ENCODE measurements at regions not wholly inside any gene's neighbourhood (a gene's known extent, or its start where the extent isn't known, plus 50 kb on each side); places are given as distances from the start of the nearest gene placed in this dataset.

GRCh38 chr19:32287086-32287485 is 58.3 kb upstream of the ZNF507 start:
- TF ChIP-seq, protein P1, sequence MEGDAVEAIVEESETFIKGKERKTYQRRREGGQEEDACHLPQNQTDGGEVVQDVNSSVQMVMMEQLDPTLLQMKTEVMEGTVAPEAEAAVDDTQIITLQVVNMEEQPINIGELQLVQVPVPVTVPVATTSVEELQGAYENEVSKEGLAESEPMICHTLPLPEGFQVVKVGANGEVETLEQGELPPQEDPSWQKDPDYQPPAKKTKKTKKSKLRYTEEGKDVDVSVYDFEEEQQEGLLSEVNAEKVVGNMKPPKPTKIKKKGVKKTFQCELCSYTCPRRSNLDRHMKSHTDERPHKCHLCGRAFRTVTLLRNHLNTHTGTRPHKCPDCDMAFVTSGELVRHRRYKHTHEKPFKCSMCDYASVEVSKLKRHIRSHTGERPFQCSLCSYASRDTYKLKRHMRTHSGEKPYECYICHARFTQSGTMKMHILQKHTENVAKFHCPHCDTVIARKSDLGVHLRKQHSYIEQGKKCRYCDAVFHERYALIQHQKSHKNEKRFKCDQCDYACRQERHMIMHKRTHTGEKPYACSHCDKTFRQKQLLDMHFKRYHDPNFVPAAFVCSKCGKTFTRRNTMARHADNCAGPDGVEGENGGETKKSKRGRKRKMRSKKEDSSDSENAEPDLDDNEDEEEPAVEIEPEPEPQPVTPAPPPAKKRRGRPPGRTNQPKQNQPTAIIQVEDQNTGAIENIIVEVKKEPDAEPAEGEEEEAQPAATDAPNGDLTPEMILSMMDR (IDR thresholded peaks at IDR 0.05; ENCODE audit: low read depth, low read length), result no peak
- H3K4me3 ChIP-seq (ENCODE audit: low read depth, low read length), result no peak overlapping the region

GRCh38 chr19:32287811-32288227 is 57.6 kb upstream of the ZNF507 start:
- no peak overlapping the region for H3K4me3 ChIP-seq (ENCODE audit: low read depth, low read length)
- TF ChIP-seq, protein P1 (IDR thresholded peaks at IDR 0.05; ENCODE audit: low read depth, low read length), result peak; percentile 57

DNA sequence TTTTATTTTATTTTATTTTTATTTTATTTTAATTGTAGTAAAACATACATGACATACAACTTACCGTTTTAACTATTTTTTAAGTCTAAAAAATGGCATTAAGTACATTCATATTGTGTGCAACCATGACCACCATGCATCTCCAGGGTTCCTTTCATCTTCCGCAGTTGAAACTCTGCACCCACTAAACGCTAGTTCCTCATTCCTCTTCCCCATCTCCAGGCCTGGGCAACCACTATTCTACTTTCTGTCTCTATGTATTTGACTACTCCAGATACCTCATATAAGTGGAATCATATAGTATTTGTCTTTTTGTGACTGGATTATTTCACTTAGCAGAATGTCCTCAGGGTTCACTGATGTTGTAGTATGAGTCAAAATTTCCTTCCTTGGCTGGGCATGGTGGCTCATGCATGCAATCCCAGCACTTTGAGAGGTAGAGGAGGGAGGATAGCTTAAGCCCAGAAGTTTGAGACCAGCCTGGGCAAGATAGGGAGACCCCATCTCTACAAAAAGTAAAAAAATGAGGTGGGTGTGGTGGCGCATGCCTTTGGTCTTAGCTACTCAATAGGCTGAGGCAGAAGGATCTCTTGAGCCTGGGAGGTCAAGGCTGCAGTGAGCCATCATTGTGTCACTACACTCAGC is 55.7 kb upstream of the ZNF507 start:
- TF ChIP-seq, protein P1 (IDR thresholded peaks at IDR 0.05; ENCODE audit: low read depth, low read length), result no peak

DNA sequence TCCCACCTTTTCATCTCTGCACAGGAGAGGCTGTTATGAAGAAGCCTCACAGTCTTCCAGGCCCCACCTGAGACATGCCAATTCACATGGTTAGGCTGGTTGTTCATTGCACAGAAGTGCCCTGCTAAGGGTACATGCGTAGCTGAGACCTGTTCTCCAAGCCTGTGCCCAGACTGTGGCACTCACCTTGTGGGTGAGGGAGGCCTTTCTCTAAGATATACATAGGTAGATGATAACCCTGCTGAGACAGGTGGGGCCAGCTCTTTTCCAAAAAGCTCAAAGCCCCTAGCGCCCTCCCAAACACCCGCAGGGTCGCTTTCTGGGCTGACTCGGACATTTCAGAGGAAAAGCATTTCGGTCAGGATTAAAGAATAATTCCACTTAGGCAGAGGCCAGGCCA is 53.5 kb upstream of the ZNF507 start:
- TF ChIP-seq, protein P1 (IDR thresholded peaks at IDR 0.05; ENCODE audit: low read depth, low read length), result no peak

More for the DNA sequence above, 55.7 kb upstream of the ZNF507 start:
- H3K4me3 ChIP-seq (ENCODE audit: low read depth, low read length), result no peak overlapping the region

GRCh38 chr19:32294871-32295438 is 50.5 kb upstream of the ZNF507 start:
- TF ChIP-seq, protein P1 (IDR thresholded peaks at IDR 0.05; ENCODE audit: low read depth, low read length), result no peak
- H3K4me3 ChIP-seq (ENCODE audit: low read depth, low read length), result no peak overlapping the region

More for the DNA sequence above, 53.5 kb upstream of the ZNF507 start:
- H3K4me3 ChIP-seq (ENCODE audit: low read depth, low read length), result no peak overlapping the region

All from WI38 (cell line).